ENCODE measurements at regions not wholly inside any gene's neighbourhood (a gene's known extent, or its start where the extent isn't known, plus 50 kb on each side); places are given as distances from the start of the nearest gene placed in this dataset.

DNA sequence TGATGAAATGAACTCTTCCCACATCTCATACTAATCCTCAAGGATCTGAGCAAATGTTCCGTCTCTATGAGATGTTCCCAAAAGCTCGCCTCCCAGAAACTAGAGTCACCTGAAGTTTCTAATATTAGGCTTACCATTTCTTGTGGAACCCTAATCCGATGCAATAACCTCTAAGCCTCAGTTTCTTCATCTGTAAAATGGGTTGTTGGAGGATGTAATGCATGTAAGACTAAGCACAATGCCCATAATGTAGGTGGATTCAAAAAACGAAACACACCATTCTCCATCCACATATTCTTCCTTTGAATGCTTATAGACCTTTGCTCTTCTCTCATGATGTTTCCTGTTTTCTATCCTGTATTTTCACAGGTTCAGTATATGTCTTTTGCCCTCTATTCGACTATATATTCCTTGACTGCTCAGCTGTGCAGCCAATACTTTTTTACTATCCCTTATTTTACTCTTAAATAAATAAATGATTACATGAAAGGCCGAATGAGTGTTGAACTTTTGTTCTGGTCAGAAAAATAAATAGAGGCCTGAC, 307.3 kb upstream of the G2E3 start:
- H3K4me3 ChIP-seq (ENCODE audit: low read depth, low read length) = no peak overlapping the region
- DNase-seq (ENCODE audit: low read depth) = peak; percentile 48
- TF ChIP-seq, protein P1, sequence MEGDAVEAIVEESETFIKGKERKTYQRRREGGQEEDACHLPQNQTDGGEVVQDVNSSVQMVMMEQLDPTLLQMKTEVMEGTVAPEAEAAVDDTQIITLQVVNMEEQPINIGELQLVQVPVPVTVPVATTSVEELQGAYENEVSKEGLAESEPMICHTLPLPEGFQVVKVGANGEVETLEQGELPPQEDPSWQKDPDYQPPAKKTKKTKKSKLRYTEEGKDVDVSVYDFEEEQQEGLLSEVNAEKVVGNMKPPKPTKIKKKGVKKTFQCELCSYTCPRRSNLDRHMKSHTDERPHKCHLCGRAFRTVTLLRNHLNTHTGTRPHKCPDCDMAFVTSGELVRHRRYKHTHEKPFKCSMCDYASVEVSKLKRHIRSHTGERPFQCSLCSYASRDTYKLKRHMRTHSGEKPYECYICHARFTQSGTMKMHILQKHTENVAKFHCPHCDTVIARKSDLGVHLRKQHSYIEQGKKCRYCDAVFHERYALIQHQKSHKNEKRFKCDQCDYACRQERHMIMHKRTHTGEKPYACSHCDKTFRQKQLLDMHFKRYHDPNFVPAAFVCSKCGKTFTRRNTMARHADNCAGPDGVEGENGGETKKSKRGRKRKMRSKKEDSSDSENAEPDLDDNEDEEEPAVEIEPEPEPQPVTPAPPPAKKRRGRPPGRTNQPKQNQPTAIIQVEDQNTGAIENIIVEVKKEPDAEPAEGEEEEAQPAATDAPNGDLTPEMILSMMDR (conservative IDR thresholded peaks at IDR 0.05; ENCODE audit: low read depth, low read length) = no peak

- no peak for DNase-seq (ENCODE audit: low read depth)
- no peak overlapping the region for H3K4me3 ChIP-seq (ENCODE audit: low read depth, low read length)
- TF ChIP-seq, protein P1 (conservative IDR thresholded peaks at IDR 0.05; ENCODE audit: low read depth, low read length) = no peak
Observed at GRCh38 chr14:30252151-30252550, 306.8 kb upstream of the G2E3 start.

- peak; percentile 39 for DNase-seq (ENCODE audit: low read depth)
Observed at GRCh38 chr14:30252783-30253674, 305.9 kb upstream of the G2E3 start.

GRCh38 chr14:30256627-30257026, 302.3 kb upstream of the G2E3 start:
- no peak overlapping the region for H3K4me3 ChIP-seq (ENCODE audit: low read depth, low read length)
- DNase-seq (ENCODE audit: low read depth) = no peak
- TF ChIP-seq, protein P1 (conservative IDR thresholded peaks at IDR 0.05; ENCODE audit: low read depth, low read length) = no peak

More at GRCh38 chr14:30252783-30253674, 305.9 kb upstream of the G2E3 start:
- TF ChIP-seq, protein P1 (conservative IDR thresholded peaks at IDR 0.05; ENCODE audit: low read depth, low read length) = no peak
- H3K4me3 ChIP-seq (ENCODE audit: low read depth, low read length) = no peak overlapping the region

- DNase-seq (ENCODE audit: low read depth) = no peak
- H3K4me3 ChIP-seq (ENCODE audit: low read depth, low read length) = no peak overlapping the region
- TF ChIP-seq, protein P1 (conservative IDR thresholded peaks at IDR 0.05; ENCODE audit: low read depth, low read length) = no peak
Observed at GRCh38 chr14:30257946-30258661, 300.9 kb upstream of the G2E3 start.

- no peak overlapping the region for H3K4me3 ChIP-seq (ENCODE audit: low read depth, low read length)
- TF ChIP-seq, protein P1 (conservative IDR thresholded peaks at IDR 0.05; ENCODE audit: low read depth, low read length) = no peak
- no peak for DNase-seq (ENCODE audit: low read depth)
Observed at GRCh38 chr14:30260833-30261607, 297.9 kb upstream of the G2E3 start.

Data from choroid plexus epithelial cell (primary cell).